GM12864 (cell line): ENCODE measurements at regions not wholly inside any gene's neighbourhood (a gene's known extent, or its start where the extent isn't known, plus 50 kb on each side); places are given as distances from the start of the nearest gene placed in this dataset.

Experiments used
- DNase-seq: peaks from one replicate; pipeline ENCODE4 v3.0.0-alpha.2; 2011; ENCODE audit warnings: low read depth
- H3K4me3 ChIP-seq: 2 replicates; pipeline ENCODE4 v1.5.1; 2011; ENCODE audit warnings: mild to moderate bottlenecking, low read depth, low read length, control low read depth
- TF ChIP-seq, protein P1 (sequence below): IDR thresholded peaks from 2 replicates; pipeline ENCODE4 v1.5.1; 2011; ENCODE audit warnings: low read depth, mild to moderate bottlenecking, moderate library complexity, low read length, control low read depth, inconsistent platforms; ENCODE audit errors: missing control alignments

DNA sequence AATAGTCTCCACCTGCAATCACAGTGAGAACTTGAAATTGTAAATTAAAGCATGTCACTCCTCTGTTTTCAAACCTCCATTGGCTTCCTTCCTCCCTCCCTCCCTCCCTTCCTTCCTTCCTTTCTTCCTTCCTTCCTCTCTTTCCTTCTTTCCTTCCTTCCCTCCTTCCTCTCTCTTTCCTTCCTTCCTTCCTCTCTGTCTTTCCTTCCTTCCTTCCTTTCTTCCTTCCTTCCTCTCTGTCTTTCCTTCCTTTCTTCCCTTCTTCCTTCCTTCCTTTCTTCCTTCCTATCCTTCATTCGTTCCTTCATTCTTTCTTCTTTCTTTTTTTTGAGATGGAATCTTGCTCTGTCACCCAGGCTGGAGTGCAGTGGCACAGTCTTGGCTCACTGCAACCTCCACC is 595.0 kb upstream of the ZNF608 start:
- no peak overlapping the region for H3K4me3 ChIP-seq
- DNase-seq, result no peak
- TF ChIP-seq, protein P1, sequence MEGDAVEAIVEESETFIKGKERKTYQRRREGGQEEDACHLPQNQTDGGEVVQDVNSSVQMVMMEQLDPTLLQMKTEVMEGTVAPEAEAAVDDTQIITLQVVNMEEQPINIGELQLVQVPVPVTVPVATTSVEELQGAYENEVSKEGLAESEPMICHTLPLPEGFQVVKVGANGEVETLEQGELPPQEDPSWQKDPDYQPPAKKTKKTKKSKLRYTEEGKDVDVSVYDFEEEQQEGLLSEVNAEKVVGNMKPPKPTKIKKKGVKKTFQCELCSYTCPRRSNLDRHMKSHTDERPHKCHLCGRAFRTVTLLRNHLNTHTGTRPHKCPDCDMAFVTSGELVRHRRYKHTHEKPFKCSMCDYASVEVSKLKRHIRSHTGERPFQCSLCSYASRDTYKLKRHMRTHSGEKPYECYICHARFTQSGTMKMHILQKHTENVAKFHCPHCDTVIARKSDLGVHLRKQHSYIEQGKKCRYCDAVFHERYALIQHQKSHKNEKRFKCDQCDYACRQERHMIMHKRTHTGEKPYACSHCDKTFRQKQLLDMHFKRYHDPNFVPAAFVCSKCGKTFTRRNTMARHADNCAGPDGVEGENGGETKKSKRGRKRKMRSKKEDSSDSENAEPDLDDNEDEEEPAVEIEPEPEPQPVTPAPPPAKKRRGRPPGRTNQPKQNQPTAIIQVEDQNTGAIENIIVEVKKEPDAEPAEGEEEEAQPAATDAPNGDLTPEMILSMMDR, result no peak

DNA sequence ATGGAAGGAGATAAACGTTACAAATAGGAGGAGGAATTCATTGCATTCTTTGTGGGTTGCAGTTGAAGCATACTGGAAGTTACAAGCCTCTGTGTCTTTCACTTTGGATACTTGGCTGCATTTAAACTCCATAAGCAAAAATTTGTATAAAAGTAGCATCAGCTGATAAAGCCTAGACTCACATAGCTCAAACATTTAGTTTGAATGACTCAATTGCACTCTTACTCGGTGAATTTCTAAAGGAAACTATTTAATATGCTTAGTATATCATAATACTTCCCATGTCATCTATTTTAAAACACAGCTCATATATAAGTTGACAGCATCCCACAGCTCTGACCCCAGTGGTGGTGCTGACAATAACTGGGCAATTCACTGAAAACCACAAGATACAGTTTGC is 596.6 kb upstream of the ZNF608 start:
- TF ChIP-seq, protein P1, result no peak
- DNase-seq, result no peak
- no peak overlapping the region for H3K4me3 ChIP-seq

DNA sequence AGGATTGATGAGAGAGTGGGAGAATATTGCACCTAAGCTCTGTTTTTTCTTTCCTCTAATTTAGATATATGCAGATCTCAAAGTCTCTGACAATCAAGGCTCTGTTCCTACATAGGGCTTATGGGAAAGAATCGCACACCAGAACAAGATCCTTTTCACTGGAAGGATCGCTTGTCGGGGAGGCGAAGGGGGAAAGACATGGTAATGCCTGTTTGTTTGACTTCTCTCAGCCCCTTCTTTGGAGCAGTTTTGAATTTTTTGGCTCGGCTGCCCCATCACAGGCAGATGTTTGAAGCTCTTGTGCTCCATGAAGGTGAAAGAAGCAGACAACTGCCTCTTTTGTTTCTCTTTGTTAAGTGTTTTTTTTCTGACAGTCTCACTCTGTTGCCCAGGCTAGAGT is 599.9 kb upstream of the ZNF608 start:
- H3K4me3 ChIP-seq, result no peak overlapping the region
- TF ChIP-seq, protein P1, result no peak
- DNase-seq, result no peak

DNA sequence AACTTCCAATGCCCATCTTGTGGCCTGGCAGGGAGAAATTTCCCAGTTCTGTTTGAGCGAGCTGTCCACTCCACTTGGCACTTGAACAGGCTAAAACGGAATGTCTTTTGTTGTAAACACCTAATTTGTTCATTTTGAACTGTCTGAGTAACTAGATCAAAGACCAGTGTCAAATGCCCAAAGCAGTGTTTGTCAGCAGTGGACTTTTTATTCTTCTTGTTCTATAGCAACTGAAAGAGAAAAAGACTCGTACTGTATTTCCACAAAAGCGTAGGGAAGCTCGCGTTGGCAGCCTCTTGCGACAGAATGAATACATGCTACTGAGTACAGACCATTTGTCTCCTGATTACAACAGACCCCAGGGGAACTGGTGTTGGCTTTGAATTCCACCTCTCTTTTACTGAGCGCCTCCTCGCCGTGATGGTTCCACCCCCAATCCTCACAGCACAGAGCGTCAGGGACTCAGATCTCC is 601.8 kb upstream of the ZNF608 start:
- H3K4me3 ChIP-seq, result no peak overlapping the region
- no peak for DNase-seq

DNA sequence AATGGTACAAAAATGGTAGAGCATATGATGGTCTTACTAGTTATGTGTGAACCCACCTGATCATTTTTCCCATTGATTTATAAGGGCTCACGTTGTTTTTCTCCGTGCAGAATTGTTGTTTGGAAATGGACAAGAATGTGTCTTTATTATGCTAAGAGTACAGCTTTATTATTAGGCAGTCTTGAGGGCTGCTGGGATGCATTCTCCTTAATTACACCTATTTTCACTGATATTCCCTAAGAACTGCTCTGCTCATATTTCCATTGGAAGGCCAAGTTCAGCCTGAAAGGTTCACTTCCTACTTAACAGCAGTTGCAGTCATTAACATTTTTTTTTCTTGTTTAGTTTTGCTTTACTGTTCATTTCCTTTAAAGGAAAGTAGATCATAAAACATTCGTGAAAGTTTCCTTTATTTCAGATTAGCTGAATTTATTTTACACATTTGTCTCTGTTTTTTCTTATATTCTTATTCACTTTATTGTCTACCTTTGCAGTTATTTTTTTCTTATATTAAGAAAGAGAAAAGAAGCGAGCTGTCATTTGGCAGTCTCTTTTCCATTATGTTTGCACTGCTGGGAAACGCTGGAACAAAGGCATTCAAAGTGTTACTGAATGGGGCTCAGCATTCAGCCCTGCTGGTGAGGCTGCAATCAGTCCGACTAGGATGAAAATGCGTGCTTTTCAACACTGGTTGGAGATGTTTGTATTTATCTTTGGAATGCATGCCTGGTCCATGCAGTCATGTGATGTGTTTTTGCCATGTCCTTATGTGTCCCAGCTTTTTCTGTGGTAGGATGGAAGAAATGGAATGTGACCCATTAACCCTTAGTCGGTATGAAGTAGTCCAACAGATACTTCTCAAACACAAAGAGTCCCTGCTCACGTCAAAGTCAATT is 602.7 kb upstream of the ZNF608 start:
- H3K4me3 ChIP-seq, result no peak overlapping the region
- TF ChIP-seq, protein P1, result no peak
- DNase-seq, result no peak

More for the DNA sequence above, 601.8 kb upstream of the ZNF608 start:
- TF ChIP-seq, protein P1, result no peak

DNA sequence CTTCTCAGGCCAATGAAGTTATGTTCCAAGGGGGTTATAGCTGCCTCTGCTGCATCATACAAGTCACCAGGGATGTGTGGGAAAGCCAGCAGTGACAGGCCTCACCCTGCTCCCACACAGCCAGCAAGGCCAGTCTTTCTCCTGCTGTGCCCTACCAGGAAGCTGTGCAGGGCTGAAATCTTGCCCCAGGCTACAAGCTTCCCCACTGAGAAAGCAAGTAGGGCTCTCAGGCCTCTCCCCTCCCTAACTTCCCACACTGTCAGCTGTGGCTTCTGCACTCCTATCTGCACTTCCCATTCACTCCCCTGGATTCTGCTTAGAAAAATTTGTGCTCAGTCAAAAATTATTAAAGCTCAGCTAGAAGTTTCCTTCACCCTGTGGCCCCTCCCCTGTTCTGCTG is 611.2 kb upstream of the ZNF608 start:
- no peak for DNase-seq
- H3K4me3 ChIP-seq, result no peak overlapping the region
- TF ChIP-seq, protein P1, result no peak

DNA sequence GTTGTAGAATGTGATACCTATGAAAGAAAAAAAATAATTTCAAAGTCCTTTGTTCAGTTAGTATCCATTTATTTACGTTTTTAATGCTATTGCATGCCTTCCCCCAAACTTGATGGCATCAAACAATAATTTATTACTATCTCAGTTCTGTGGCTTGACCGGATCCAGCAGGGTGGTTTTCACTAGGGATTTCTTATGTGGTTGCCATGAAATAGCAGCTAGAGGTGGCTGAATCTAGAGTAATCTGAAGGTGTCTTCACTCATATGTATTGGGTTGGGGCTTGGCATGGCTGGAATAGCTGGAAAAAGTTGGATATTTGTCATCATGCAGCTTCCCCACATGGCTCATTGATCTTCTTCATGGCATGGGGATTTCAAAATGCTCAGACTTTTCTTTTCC is 619.3 kb upstream of the ZNF608 start:
- H3K4me3 ChIP-seq, result no peak overlapping the region
- no peak for DNase-seq
- TF ChIP-seq, protein P1, result no peak
